Type B pancreatic cell (in vitro differentiated cells): ENCODE measurements at regions not wholly inside any gene's neighbourhood (a gene's known extent, or its start where the extent isn't known, plus 50 kb on each side); places are given as distances from the start of the nearest gene placed in this dataset.

Experiments
- DNase-seq: peaks from one replicate; pipeline ENCODE4 v3.0.0; 2021; ENCODE audit warnings: mixed read lengths; ENCODE audit not compliant: unreplicated experiment; ENCODE audit errors: extremely low spot score
- H3K27ac Mint-ChIP-seq: 2 replicates; pipeline ENCODE4 v1.8.0; 2021; ENCODE audit warnings: mild to moderate bottlenecking, mixed read lengths
- H3K27me3 Mint-ChIP-seq: 2 replicates; pipeline ENCODE4 v1.8.0; 2021; ENCODE audit warnings: mixed read lengths
- H3K36me3 Mint-ChIP-seq: 2 replicates; pipeline ENCODE4 v1.8.0; 2021; ENCODE audit warnings: mixed read lengths
- H3K4me1 Mint-ChIP-seq: one replicate; pipeline ENCODE4 v1.8.0; 2021; ENCODE audit warnings: mixed read lengths; ENCODE audit not compliant: unreplicated experiment
- H3K4me3 Mint-ChIP-seq: 2 replicates; pipeline ENCODE4 v1.8.0; 2021; ENCODE audit warnings: mild to moderate bottlenecking, mixed read lengths
- H3K9me3 Mint-ChIP-seq: 2 replicates; pipeline ENCODE4 v1.8.0; 2021; ENCODE audit warnings: mixed read lengths
- TF ChIP-seq, protein P1 (sequence below): fragments of 200-600 bp; sonication (generic); conservative IDR thresholded peaks from 2 replicates; pipeline ENCODE4 v1.5.0; 2021; ENCODE audit warnings: antibody characterized with exemption, mild to moderate bottlenecking

DNA sequence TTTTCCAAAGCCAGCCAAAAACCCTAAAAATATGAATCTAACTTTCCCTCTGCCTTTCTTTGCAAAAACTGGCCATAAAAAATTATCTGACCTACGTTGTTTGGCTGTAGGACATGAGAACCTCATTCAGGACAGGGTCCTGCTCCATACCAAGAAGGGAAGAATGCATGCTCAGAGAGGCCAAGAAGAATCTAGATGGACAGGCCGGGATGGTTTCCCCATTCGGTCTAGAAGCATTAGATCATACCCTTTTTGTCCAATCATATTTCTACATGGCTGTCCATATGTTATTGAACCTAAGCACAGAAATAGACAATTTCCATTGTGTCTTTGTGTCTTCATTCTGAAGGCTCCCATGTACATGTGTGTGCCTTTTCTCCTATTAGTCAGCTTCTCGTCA, 2120.4 kb upstream of the PIK3C3 start:
- H3K36me3 Mint-ChIP-seq: no peaks in the 10 kb centered on the region
- no peaks in the 10 kb centered on the region for H3K4me1 Mint-ChIP-seq
- H3K9me3 Mint-ChIP-seq: no peaks in the 10 kb centered on the region
- no peak for DNase-seq
- no peak overlapping the region for H3K27ac Mint-ChIP-seq
- TF ChIP-seq, protein P1, sequence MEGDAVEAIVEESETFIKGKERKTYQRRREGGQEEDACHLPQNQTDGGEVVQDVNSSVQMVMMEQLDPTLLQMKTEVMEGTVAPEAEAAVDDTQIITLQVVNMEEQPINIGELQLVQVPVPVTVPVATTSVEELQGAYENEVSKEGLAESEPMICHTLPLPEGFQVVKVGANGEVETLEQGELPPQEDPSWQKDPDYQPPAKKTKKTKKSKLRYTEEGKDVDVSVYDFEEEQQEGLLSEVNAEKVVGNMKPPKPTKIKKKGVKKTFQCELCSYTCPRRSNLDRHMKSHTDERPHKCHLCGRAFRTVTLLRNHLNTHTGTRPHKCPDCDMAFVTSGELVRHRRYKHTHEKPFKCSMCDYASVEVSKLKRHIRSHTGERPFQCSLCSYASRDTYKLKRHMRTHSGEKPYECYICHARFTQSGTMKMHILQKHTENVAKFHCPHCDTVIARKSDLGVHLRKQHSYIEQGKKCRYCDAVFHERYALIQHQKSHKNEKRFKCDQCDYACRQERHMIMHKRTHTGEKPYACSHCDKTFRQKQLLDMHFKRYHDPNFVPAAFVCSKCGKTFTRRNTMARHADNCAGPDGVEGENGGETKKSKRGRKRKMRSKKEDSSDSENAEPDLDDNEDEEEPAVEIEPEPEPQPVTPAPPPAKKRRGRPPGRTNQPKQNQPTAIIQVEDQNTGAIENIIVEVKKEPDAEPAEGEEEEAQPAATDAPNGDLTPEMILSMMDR: no peak
- H3K27me3 Mint-ChIP-seq: peaks cover 5% of the 10 kb centered on the region
- H3K4me3 Mint-ChIP-seq: no peak overlapping the region

DNA sequence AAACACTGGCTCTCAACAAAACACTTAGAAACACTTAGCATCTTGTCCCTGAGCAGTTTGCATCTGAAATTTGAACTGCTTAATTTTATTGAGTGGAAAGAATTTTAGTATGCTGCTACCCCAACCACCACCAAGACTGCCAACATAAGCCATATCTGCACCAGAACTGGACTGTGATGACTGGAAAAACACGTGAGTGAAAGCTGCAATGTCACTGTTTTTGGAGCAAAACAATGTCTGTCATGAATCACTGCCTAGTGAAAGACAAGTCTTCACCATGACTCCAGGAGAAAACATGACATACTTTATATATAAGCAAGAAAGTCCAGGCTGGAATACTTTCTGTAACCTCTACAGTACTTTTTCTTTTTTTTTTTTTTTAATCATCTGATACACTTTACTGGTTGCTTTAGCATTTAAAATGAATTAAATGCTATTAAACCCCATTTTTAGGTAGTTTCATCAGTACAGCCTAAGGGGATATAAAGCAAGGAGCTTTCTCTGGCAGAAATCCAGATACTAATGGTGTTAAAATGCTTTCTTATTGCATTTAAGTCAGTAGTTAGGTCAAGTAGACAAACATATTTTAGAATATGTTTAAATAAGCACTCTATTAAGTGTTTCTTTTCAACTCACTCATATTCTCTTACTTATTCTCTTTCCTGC, 2129.4 kb upstream of the PIK3C3 start:
- Mint-ChIP-seq H3K4me1 (peaks cover 4% of the 10 kb centered on the region), H3K27ac (no peak overlapping the region), H3K4me3 (no peak overlapping the region), H3K9me3 (no peaks in the 10 kb centered on the region), H3K27me3 (peaks cover 8% of the 10 kb centered on the region), H3K36me3 (no peaks in the 10 kb centered on the region)
- TF ChIP-seq, protein P1: no peak
- DNase-seq: no peak

DNA sequence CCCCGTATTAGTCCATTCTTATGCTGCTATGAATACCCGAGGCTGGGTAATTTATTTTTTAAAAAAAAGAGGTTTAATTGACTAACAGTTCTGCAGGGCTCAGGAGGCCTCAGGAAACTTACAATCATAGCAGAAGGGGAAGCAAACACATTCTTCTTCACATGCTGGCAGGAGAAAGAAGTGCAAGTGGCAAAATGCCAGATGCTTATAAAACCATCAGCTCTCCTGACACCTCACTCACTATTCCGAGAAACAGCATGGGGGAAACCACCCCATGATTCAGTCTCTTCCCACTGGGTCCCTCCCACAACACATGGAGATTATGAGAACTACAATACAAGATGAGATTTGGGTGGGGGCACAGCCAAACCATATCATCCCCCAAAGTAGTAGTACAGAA, 2148.5 kb upstream of the PIK3C3 start:
- DNase-seq: no peak
- TF ChIP-seq, protein P1: no peak
- no peaks in the 10 kb centered on the region for H3K36me3 Mint-ChIP-seq
- H3K4me3 Mint-ChIP-seq: no peak overlapping the region
- H3K27me3 Mint-ChIP-seq: peaks cover 5% of the 10 kb centered on the region
- H3K9me3 Mint-ChIP-seq: peaks cover 10% of the 10 kb centered on the region
- H3K27ac Mint-ChIP-seq: no peak overlapping the region
- no peaks in the 10 kb centered on the region for H3K4me1 Mint-ChIP-seq

DNA sequence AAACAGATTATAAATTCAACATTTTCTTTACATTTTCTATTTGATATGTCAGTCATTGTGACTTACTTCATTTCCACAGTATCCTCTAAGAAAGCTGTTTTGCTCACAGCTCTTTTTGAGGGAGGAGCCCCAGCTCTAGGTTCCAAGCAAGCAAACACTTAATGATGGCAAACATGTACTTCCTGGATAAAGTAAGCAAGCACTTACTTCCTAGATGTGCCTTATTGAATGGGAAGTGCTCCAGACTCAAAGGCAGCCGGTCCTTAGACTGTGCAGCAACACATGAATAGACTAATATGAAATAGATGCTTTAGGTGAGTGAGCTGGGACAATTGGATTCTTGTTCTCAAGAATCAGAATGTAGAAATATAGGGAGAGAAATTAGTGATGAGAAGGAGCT, 2149.8 kb upstream of the PIK3C3 start:
- no peaks in the 10 kb centered on the region for H3K9me3 Mint-ChIP-seq
- DNase-seq: no peak
- H3K4me3 Mint-ChIP-seq: no peak overlapping the region
- H3K36me3 Mint-ChIP-seq: no peaks in the 10 kb centered on the region
- H3K4me1 Mint-ChIP-seq: no peaks in the 10 kb centered on the region
- peaks cover 5% of the 10 kb centered on the region for H3K27me3 Mint-ChIP-seq
- H3K27ac Mint-ChIP-seq: no peak overlapping the region
- TF ChIP-seq, protein P1: no peak

DNA sequence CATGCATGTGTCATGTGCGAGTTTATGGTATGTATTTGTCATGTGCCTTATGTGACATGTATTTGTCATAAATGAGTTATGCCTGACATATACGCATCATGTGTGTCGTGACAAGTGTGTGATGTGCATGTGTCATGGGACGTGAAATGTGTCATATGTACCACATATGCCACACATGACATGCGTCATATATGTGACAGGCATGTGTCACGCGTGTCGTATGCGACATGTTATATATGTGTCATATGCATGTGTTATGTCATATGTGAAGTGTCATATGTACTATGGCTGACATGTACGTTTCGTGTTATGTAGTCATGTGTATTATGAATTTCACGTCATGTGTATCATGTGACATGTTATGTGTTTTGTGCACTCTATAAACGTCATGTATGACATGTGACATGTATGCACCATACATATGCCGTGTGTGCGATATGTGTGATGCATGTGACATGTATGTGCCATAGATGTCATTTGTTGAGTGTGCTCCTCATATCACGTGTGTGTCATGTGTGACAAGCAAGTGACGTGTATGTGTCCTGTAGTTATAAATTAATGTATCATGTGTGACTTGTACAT, 2152.3 kb upstream of the PIK3C3 start:
- DNase-seq: no peak
- no peak overlapping the region for H3K27ac Mint-ChIP-seq
- TF ChIP-seq, protein P1: no peak
- H3K9me3 Mint-ChIP-seq: no peaks in the 10 kb centered on the region
- H3K4me3 Mint-ChIP-seq: no peak overlapping the region
- H3K36me3 Mint-ChIP-seq: no peaks in the 10 kb centered on the region
- peaks cover 5% of the 10 kb centered on the region for H3K27me3 Mint-ChIP-seq
- H3K4me1 Mint-ChIP-seq: no peaks in the 10 kb centered on the region
